SK-N-SH (cell line): ENCODE measurements at regions not wholly inside any gene's neighbourhood (a gene's known extent, or its start where the extent isn't known, plus 50 kb on each side); places are given as distances from the start of the nearest gene placed in this dataset.

Experiments
- CTCF ChIP-seq: fragments of 200-600 bp; sonication (generic); IDR thresholded peaks from 2 replicates; pipeline ENCODE4 v1.6.1; 2017; ENCODE audit warnings: antibody characterized with exemption, mild to moderate bottlenecking, moderate library complexity
- EZH2phosphoT487 ChIP-seq: fragments of 200-600 bp; sonication (generic); IDR thresholded peaks from 2 replicates; pipeline ENCODE4 v1.6.1; 2017; ENCODE audit warnings: low read depth, mixed run types, mild to moderate bottlenecking, antibody characterized with exemption, moderate library complexity, borderline replicate concordance
- FOXJ3 ChIP-seq: sonication (generic); formaldehyde crosslinking; IDR thresholded peaks from 2 replicates; pipeline ENCODE4 v1.5.1; 2020; ENCODE audit warnings: mild to moderate bottlenecking, missing genetic modification reagents

- TF ChIP-seq CTCF (no peak), EZH2phosphoT487 (no peak), FOXJ3 (CRISPR knock-in tag) (no peak)
Observed at GRCh38 chr2:3930246-3930645, 226.9 kb downstream of the DCDC2C start.
